ENCODE measurements at regions not wholly inside any gene's neighbourhood (a gene's known extent, or its start where the extent isn't known, plus 50 kb on each side); places are given as distances from the start of the nearest gene placed in this dataset.

- H3K4me3 ChIP-seq = no peak overlapping the region
- 91% methylated on average over 2 of the region's 2 CpGs for WGBS (ENCODE audit: insufficient coverage, low coverage, low lambda C conversion rate, missing lambda C conversion rate)
- no peaks in the 10 kb centered on the region for H3K9me3 ChIP-seq
- peaks cover 0 to 30% (median under 1%) of the 10 kb centered on the region in 4 donors for H3K4me1 ChIP-seq
- H3K27me3 ChIP-seq = no peaks in the 10 kb centered on the region
- DNase-seq (no peak), ATAC-seq (no peak)
- H3K36me3 ChIP-seq = no peaks in the 10 kb centered on the region
- H3K27ac ChIP-seq = no peak overlapping the region
- intact Hi-C loops (cut with DNase I) = no loop called here
- no peak for TF ChIP-seq CTCF (IDR thresholded peaks at IDR 0.05)
- TF ChIP-seq POLR2A (IDR thresholded peaks at IDR 0.05) = no peak
Measured at GRCh38 chr11:95359756-95360155, 128.8 kb upstream of the SESN3 start.

DNA sequence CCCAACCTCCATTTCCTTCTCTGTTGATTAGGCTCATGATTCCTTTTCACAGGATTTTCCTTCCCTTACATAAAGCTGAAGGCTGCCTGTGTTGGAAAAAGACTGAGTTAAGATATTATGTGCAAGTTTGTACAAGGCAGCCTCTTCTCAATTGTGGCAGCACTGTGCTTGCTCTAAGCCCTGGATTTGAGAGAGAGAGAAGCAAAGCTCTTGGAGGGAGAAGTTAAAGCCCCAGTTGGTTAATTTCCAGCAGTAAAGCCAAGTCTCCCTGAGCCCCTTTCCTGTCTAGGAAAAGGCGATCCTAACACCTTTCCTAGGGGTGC, 128.3 kb upstream of the SESN3 start:
- Histone ChIP-seq H3K4me3 (no peak overlapping the region), H3K27ac (no peak overlapping the region), H3K27me3 (no peaks in the 10 kb centered on the region), H3K4me1 (peaks cover 0 to 26% (median 0%) of the 10 kb centered on the region in 4 donors), H3K36me3 (no peaks in the 10 kb centered on the region), H3K9me3 (no peaks in the 10 kb centered on the region)
- DNase-seq = no peak
- intact Hi-C loops (cut with DNase I) = no loop called here
- ATAC-seq = no peak
- WGBS (ENCODE audit: insufficient coverage, low coverage, low lambda C conversion rate, missing lambda C conversion rate) = 89% methylated on average over 1 of the region's 1 CpG
- TF ChIP-seq POLR2A (IDR thresholded peaks at IDR 0.05) = no peak
- TF ChIP-seq CTCF (IDR thresholded peaks at IDR 0.05) = no peak

- WGBS (ENCODE audit: insufficient coverage, low coverage, low lambda C conversion rate, missing lambda C conversion rate) = 19% methylated on average over 5 of the region's 5 CpGs
- H3K4me3 ChIP-seq = no peak overlapping the region
- H3K9me3 ChIP-seq = no peaks in the 10 kb centered on the region
- no peaks in the 10 kb centered on the region for H3K36me3 ChIP-seq
- peak; percentile 66 to 87 (median 73) for ATAC-seq
- no peak for TF ChIP-seq POLR2A (IDR thresholded peaks at IDR 0.05)
- no peak for TF ChIP-seq CTCF (IDR thresholded peaks at IDR 0.05)
- H3K27ac ChIP-seq = no peak overlapping the region
- intact Hi-C loops (cut with DNase I) = no loop called here
- H3K4me1 ChIP-seq = peaks cover 0 to 20% (median 0%) of the 10 kb centered on the region in 4 donors
- H3K27me3 ChIP-seq = no peaks in the 10 kb centered on the region
- DNase-seq = peak in 2 of 3 donors; percentile 35 to 51
Measured at GRCh38 chr11:95358511-95359340, 127.7 kb upstream of the SESN3 start.

DNA sequence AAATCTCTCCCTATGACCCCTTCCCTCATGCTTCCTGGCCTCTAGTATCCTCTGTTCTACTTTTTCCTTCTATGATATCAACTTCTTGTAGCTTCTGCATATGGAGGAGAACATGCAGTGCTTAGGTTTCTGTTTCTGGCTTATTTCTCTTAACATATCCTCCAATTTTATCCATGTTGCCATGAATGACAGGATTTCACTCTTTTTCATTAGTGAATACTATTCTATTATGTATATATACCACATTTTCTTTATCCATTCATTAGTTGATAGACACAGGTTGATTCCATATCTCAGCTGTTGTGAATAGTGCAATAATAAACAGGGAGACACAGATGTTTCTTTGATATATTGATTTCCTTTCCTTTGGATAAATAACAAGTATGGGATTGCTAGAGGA, 123.3 kb upstream of the SESN3 start:
- H3K27ac ChIP-seq = no peak overlapping the region
- peaks cover 0 to 15% (median 2%) of the 10 kb centered on the region in 4 donors for H3K4me1 ChIP-seq
- DNase-seq (no peak), ATAC-seq (no peak)
- no peaks in the 10 kb centered on the region for H3K27me3 ChIP-seq
- H3K4me3 ChIP-seq = no peak overlapping the region
- no peaks in the 10 kb centered on the region for H3K36me3 ChIP-seq
- TF ChIP-seq CTCF (IDR thresholded peaks at IDR 0.05) (no peak), POLR2A (IDR thresholded peaks at IDR 0.05) (no peak)
- H3K9me3 ChIP-seq = no peaks in the 10 kb centered on the region
- intact Hi-C loops (cut with DNase I) = no loop called here

DNA sequence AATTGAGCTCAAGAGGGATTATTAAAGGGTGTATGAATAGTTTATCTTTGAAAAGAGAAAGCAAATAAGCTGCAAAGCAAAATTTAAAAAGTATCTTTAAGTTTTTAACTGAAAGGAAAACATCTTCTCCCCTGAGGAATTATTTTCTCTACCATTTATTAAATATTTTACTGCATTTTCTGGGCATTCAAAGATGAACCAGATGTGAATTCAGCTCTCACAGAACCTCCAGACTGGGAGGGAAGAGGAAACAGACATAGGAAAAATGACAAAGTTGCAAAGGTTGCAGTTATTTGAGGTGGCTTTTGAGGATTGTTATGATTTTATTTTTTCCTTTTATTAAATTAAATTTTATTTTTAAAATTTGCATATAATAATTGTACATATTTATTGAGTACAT, 122.7 kb upstream of the SESN3 start:
- no peak for TF ChIP-seq CTCF (IDR thresholded peaks at IDR 0.05)
- TF ChIP-seq POLR2A (IDR thresholded peaks at IDR 0.05) = no peak
- Histone ChIP-seq H3K27ac (no peak overlapping the region), H3K9me3 (no peaks in the 10 kb centered on the region), H3K36me3 (no peaks in the 10 kb centered on the region), H3K4me3 (no peak overlapping the region), H3K27me3 (no peaks in the 10 kb centered on the region), H3K4me1 (peaks cover 0 to 9% (median 2%) of the 10 kb centered on the region in 4 donors)
- DNase-seq = no peak
- intact Hi-C loops (cut with DNase I) = no loop called here
- ATAC-seq = no peak

All from right lobe of liver (tissue), 6 donors.